ENCODE measurements at regions not wholly inside any gene's neighbourhood (a gene's known extent, or its start where the extent isn't known, plus 50 kb on each side); places are given as distances from the start of the nearest gene placed in this dataset.

- Histone ChIP-seq H3K36me3 (no peaks in the 10 kb centered on the region), H3K4me3 (no peak overlapping the region), H3K27ac (no peak overlapping the region), H3K27me3 (no peaks in the 10 kb centered on the region), H3K9me3 (no peaks in the 10 kb centered on the region), H3K4me1 (no peaks in the 10 kb centered on the region), H3K9ac (ENCODE audit: low read depth in 2 of 2, low read length in 2 of 2) (no peak overlapping the region)
- DNase-seq: no peak
- TF ChIP-seq, protein P1, sequence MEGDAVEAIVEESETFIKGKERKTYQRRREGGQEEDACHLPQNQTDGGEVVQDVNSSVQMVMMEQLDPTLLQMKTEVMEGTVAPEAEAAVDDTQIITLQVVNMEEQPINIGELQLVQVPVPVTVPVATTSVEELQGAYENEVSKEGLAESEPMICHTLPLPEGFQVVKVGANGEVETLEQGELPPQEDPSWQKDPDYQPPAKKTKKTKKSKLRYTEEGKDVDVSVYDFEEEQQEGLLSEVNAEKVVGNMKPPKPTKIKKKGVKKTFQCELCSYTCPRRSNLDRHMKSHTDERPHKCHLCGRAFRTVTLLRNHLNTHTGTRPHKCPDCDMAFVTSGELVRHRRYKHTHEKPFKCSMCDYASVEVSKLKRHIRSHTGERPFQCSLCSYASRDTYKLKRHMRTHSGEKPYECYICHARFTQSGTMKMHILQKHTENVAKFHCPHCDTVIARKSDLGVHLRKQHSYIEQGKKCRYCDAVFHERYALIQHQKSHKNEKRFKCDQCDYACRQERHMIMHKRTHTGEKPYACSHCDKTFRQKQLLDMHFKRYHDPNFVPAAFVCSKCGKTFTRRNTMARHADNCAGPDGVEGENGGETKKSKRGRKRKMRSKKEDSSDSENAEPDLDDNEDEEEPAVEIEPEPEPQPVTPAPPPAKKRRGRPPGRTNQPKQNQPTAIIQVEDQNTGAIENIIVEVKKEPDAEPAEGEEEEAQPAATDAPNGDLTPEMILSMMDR (IDR thresholded peaks at IDR 0.05): no peak
- intact Hi-C loops (cut with DNase I): loop anchor here (10.0 kb wide), 1 partner anchor 956 kb away; no protein-coding TSS in a partner anchor
These were observed 259.1 kb downstream of the SS18 start for GRCh38 chr18:25831301-25831701.

GRCh38 chr18:25830787-25831186 is 259.6 kb downstream of the SS18 start:
- no peaks in the 10 kb centered on the region for H3K27me3 ChIP-seq
- DNase-seq: no peak
- no peaks in the 10 kb centered on the region for H3K36me3 ChIP-seq
- H3K4me3 ChIP-seq: no peak overlapping the region
- intact Hi-C loops (cut with DNase I): loop anchor here (10.0 kb wide), 1 partner anchor 956 kb away; no protein-coding TSS in a partner anchor
- H3K27ac ChIP-seq: no peak overlapping the region
- TF ChIP-seq, protein P1 (IDR thresholded peaks at IDR 0.05): no peak
- H3K9me3 ChIP-seq: no peaks in the 10 kb centered on the region
- H3K4me1 ChIP-seq: no peaks in the 10 kb centered on the region
- no peak overlapping the region for H3K9ac ChIP-seq (ENCODE audit: low read depth in 2 of 2, low read length in 2 of 2)

DNA sequence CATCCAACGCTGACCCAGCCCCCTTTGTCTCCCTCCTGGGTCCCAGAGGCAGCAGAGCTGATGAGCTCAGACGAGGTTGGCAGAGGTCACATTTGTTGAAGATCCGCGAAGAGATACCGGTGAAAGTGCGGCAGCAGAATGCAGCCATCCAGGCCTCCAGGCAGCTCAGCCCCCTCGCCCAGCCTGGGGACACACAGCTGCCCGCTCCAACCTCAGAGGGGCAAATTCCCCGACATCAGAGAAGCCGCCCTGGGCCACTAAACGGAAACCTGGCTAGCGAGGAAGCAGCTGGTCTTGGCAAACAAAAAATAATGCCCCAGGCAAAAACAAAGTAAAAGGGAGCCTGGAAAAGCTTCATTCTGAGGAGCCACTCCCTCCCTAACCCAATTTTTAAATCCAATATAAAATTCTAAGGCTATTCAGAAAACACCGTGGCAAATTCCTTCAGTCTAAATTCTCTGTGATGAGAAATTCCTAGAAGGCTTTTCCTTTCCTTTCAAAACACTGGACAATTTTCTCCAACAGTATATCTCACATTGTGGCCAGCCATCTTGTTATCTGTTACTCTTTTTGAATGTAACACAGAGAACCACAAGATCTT is 262.4 kb downstream of the SS18 start:
- no peak for DNase-seq
- Histone ChIP-seq H3K27me3 (no peaks in the 10 kb centered on the region), H3K4me1 (no peaks in the 10 kb centered on the region), H3K9me3 (no peaks in the 10 kb centered on the region), H3K27ac (no peak overlapping the region), H3K4me3 (no peak overlapping the region), H3K9ac (ENCODE audit: low read depth in 2 of 2, low read length in 2 of 2) (no peak overlapping the region), H3K36me3 (no peaks in the 10 kb centered on the region)
- intact Hi-C loops (cut with DNase I): no loop called here
- TF ChIP-seq, protein P1 (IDR thresholded peaks at IDR 0.05): no peak

GRCh38 chr18:25827228-25827627 is 263.2 kb downstream of the SS18 start:
- Histone ChIP-seq H3K4me3 (no peak overlapping the region), H3K27ac (no peak overlapping the region), H3K27me3 (no peaks in the 10 kb centered on the region), H3K9me3 (no peaks in the 10 kb centered on the region), H3K4me1 (no peaks in the 10 kb centered on the region), H3K9ac (ENCODE audit: low read depth in 2 of 2, low read length in 2 of 2) (no peak overlapping the region), H3K36me3 (no peaks in the 10 kb centered on the region)
- no peak for DNase-seq
- intact Hi-C loops (cut with DNase I): no loop called here
- TF ChIP-seq, protein P1 (IDR thresholded peaks at IDR 0.05): no peak

DNA sequence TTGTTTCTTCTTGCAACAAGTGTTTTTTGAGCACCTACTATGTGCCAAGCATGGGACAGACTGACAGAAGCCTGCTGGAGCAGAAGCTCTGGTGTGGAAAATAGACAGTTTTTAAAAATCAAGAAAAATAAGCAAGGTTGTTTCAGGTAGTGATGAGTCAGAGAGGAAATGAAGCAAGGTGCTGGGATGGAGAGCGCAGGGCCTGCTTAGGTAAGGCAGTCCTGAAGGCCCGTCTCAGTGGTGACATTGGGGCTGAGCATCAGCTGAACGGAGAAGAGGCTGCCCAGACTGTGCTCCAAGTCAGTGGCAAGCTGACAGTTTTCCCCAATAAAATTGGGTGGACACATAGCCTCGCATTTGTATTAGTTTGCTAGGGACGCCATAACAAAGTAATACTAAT is 263.6 kb downstream of the SS18 start:
- Histone ChIP-seq H3K36me3 (no peaks in the 10 kb centered on the region), H3K4me1 (no peaks in the 10 kb centered on the region), H3K27me3 (no peaks in the 10 kb centered on the region), H3K27ac (no peak overlapping the region), H3K9ac (ENCODE audit: low read depth in 2 of 2, low read length in 2 of 2) (no peak overlapping the region), H3K9me3 (no peaks in the 10 kb centered on the region), H3K4me3 (no peak overlapping the region)
- intact Hi-C loops (cut with DNase I): no loop called here
- no peak for DNase-seq
- TF ChIP-seq, protein P1 (IDR thresholded peaks at IDR 0.05): no peak

All from colonic mucosa (tissue), 4 donors.